MM.1S (cell line): ENCODE measurements at regions not wholly inside any gene's neighbourhood (a gene's known extent, or its start where the extent isn't known, plus 50 kb on each side); places are given as distances from the start of the nearest gene placed in this dataset.

Experiments
- DNase-seq: peaks from one replicate; pipeline ENCODE4 v3.0.0-alpha.2; 2015
- H2AFZ ChIP-seq: fragments of 300-600 bp; sonication (generic); 2 replicates; pipeline ENCODE4 v1.6.0; 2016; ENCODE audit warnings: antibody characterized with exemption, low read length
- H3F3A ChIP-seq: fragments of 300-600 bp; sonication (generic); 2 replicates; pipeline ENCODE4 v1.6.1; 2016; ENCODE audit warnings: mild to moderate bottlenecking, antibody characterized with exemption, low read length, moderate library complexity, mixed read lengths; ENCODE audit not compliant: insufficient read depth
- H3K27ac ChIP-seq: fragments of 300-600 bp; sonication (generic); 2 replicates; pipeline ENCODE4 v1.5.1; 2016; ENCODE audit warnings: mild to moderate bottlenecking, low read length
- H3K27me3 ChIP-seq: fragments of 300-600 bp; sonication (generic); replicated peaks from 2 replicates; pipeline ENCODE4 v1.6.0; 2016; ENCODE audit warnings: low read length; ENCODE audit not compliant: insufficient read depth
- H3K36me3 ChIP-seq: fragments of 300-600 bp; sonication (generic); replicated peaks from 2 replicates; pipeline ENCODE4 v1.6.1; 2016; ENCODE audit warnings: mild to moderate bottlenecking, low read length, mixed read lengths; ENCODE audit not compliant: insufficient read depth
- H3K4me1 ChIP-seq: fragments of 300-600 bp; sonication (generic); 2 replicates; pipeline ENCODE4 v1.6.1; 2016; ENCODE audit warnings: low read length, mixed read lengths
- H3K4me2 ChIP-seq: fragments of 300-600 bp; sonication (generic); 2 replicates; pipeline ENCODE4 v1.6.0; 2016; ENCODE audit warnings: low read depth, low read length
- H3K4me3 ChIP-seq: fragments of 300-600 bp; sonication (generic); 2 replicates; pipeline ENCODE4 v1.5.1; 2016; ENCODE audit warnings: low read length, mixed read lengths
- H3K79me2 ChIP-seq: fragments of 300-600 bp; sonication (generic); 2 replicates; pipeline ENCODE4 v1.6.1; 2016; ENCODE audit warnings: mixed run types, low read length, mixed read lengths
- H3K9ac ChIP-seq: fragments of 300-600 bp; sonication (generic); 2 replicates; pipeline ENCODE4 v1.6.1; 2016; ENCODE audit warnings: low read length, mixed read lengths
- H3K9me2 ChIP-seq: fragments of 300-600 bp; sonication (generic); replicated peaks from 2 replicates; pipeline ENCODE4 v1.6.1; 2016; ENCODE audit warnings: mild to moderate bottlenecking, low read length, mixed read lengths; ENCODE audit not compliant: insufficient read depth
- H3K9me3 ChIP-seq: fragments of 300-600 bp; sonication (generic); replicated peaks from 2 replicates; pipeline ENCODE4 v1.6.1; 2016; ENCODE audit warnings: mild to moderate bottlenecking, low read length, mixed read lengths; ENCODE audit not compliant: insufficient read depth
- H4K20me1 ChIP-seq: fragments of 300-600 bp; sonication (generic); 2 replicates; pipeline ENCODE4 v1.6.1; 2016; ENCODE audit warnings: mild to moderate bottlenecking, low read length, moderate library complexity, mixed read lengths; ENCODE audit not compliant: insufficient read depth
- CTCF ChIP-seq: fragments of 300-600 bp; sonication (generic); IDR thresholded peaks from 2 replicates; pipeline ENCODE4 v1.5.1; 2016; ENCODE audit warnings: antibody characterized with exemption, low read length, mixed read lengths
- EZH2 ChIP-seq: fragments of 300-600 bp; sonication (generic); optimal IDR thresholded peaks from 2 replicates; pipeline ENCODE3; 2017; ENCODE audit warnings: low read depth, mild to moderate bottlenecking, antibody characterized with exemption, low read length, mixed read lengths
- EZH2phosphoT487 ChIP-seq: fragments of 300-600 bp; sonication (generic); IDR thresholded peaks from 2 replicates; pipeline ENCODE4 v1.6.1; 2018; ENCODE audit warnings: antibody characterized with exemption, low read length

- H3K4me2 ChIP-seq: no peak overlapping the region
- no peak overlapping the region for H3K4me3 ChIP-seq
- no peaks in the 10 kb centered on the region for H3K27me3 ChIP-seq
- TF ChIP-seq EZH2phosphoT487: no peak
- TF ChIP-seq EZH2: no peak
- TF ChIP-seq CTCF: no peak
- no peaks in the 10 kb centered on the region for H3K36me3 ChIP-seq
- H3K9me2 ChIP-seq: no peaks in the 10 kb centered on the region
- no peaks in the 10 kb centered on the region for H3K4me1 ChIP-seq
- H3K27ac ChIP-seq: no peak overlapping the region
- no peak overlapping the region for H2AFZ ChIP-seq
- no peaks in the 10 kb centered on the region for H3F3A ChIP-seq
- H3K9me3 ChIP-seq: no peaks in the 10 kb centered on the region
- no peaks in the 10 kb centered on the region for H3K79me2 ChIP-seq
- no peaks in the 10 kb centered on the region for H4K20me1 ChIP-seq
- H3K9ac ChIP-seq: no peak overlapping the region
- DNase-seq: no peak
Measured at GRCh38 chr11:127109796-127110480, 109.4 kb upstream of the KIRREL3 start.

- H3K27me3 ChIP-seq: no peaks in the 10 kb centered on the region
- DNase-seq: no peak
- H3K4me1 ChIP-seq: no peaks in the 10 kb centered on the region
- TF ChIP-seq CTCF: no peak
- no peaks in the 10 kb centered on the region for H3K36me3 ChIP-seq
- H3K9me3 ChIP-seq: no peaks in the 10 kb centered on the region
- H3K9ac ChIP-seq: no peak overlapping the region
- H3K4me2 ChIP-seq: no peak overlapping the region
- H2AFZ ChIP-seq: no peak overlapping the region
- no peaks in the 10 kb centered on the region for H3K79me2 ChIP-seq
- no peaks in the 10 kb centered on the region for H4K20me1 ChIP-seq
- no peak overlapping the region for H3K4me3 ChIP-seq
- no peak overlapping the region for H3K27ac ChIP-seq
- no peaks in the 10 kb centered on the region for H3K9me2 ChIP-seq
- no peaks in the 10 kb centered on the region for H3F3A ChIP-seq
Measured at GRCh38 chr11:127108838-127109237, 108.3 kb upstream of the KIRREL3 start.

GRCh38 chr11:127106938-127107337 lies 106.4 kb upstream of the KIRREL3 start:
- H3K9me2 ChIP-seq: no peaks in the 10 kb centered on the region
- H3K27me3 ChIP-seq: no peaks in the 10 kb centered on the region
- no peaks in the 10 kb centered on the region for H3F3A ChIP-seq
- no peak for DNase-seq
- no peak overlapping the region for H3K4me2 ChIP-seq
- no peaks in the 10 kb centered on the region for H3K9me3 ChIP-seq
- H3K27ac ChIP-seq: no peak overlapping the region
- H3K4me3 ChIP-seq: no peak overlapping the region
- no peak overlapping the region for H3K9ac ChIP-seq
- H4K20me1 ChIP-seq: no peaks in the 10 kb centered on the region
- TF ChIP-seq EZH2phosphoT487 (no peak), EZH2 (no peak), CTCF (no peak)
- H2AFZ ChIP-seq: no peak overlapping the region
- H3K4me1 ChIP-seq: no peaks in the 10 kb centered on the region
- H3K79me2 ChIP-seq: no peaks in the 10 kb centered on the region
- H3K36me3 ChIP-seq: no peaks in the 10 kb centered on the region
